GM11168 (cell line): ENCODE measurements at regions not wholly inside any gene's neighbourhood (a gene's known extent, or its start where the extent isn't known, plus 50 kb on each side); places are given as distances from the start of the nearest gene placed in this dataset.

Experiments
- in situ Hi-C: fragments of 300-500 bp; cut with MboI; formaldehyde crosslinking; loops from one replicate; pipeline ENCODE4 v1.12.0; 2022; ENCODE audit warnings: low sequenced_read_pairs; ENCODE audit not compliant: unreplicated experiment

DNA sequence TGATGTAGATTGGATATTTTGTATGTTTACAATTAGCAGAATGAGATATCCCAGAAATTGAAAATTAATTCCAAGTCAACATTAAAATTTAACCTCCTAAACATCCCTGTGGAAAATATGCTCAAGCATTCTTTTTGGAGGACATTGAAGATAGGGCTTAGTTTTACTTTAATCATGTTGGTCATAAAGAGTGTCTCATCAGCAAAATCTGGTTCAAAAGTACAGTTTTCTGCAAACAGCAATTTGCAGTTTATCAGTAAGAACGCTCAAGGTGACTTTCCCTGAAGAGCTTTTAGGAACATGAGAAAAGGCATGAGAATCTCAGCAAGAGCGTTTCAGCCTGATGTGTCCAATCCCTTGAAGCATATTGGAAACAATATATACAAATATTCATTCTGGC lies 889.8 kb downstream of the CENPC start:
- in situ Hi-C loops, result no loop called here

DNA sequence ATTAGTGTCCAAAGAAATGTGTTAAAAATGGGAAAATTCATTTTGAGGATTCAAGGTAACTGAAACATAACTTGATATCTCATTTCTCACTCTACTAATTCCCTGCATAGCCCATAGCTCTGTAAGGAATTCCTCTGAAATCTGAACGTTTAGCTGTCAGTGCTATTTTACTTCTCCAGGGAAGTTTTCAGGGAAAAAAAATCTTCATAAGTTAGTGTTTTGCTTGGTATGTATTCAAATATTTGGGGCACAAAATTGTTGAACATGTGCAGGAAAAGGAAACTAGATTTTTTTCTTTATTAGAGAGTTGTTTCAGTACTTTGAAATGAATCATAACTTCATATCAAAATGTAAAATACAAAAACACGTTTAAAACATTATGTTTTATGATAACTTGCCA lies 891.4 kb downstream of the CENPC start:
- in situ Hi-C loops, result no loop called here

GRCh38 chr4:66649236-66649635 lies 896.1 kb downstream of the CENPC start:
- in situ Hi-C loops, result no loop called here

GRCh38 chr4:66647926-66648325 lies 897.4 kb downstream of the CENPC start:
- in situ Hi-C loops, result no loop called here

DNA sequence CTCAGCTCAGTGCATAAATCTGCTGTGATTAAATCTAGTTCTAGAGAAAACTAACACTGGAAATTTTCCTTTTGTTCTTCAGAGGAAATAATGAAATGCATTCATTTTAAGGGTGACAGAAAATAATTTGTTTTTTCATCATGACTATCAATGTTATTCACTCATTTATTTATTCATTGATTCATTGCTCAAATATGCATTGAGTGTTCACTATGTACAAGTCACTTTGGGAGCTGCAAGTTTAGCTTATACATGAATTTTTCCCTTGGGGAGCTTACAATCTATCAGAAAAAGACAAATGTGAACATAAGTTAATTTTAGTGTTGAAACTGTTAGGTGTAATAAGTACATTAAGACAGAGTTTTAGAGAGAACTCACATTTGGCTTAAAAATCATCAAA lies 897.8 kb downstream of the CENPC start:
- in situ Hi-C loops, result no loop called here

DNA sequence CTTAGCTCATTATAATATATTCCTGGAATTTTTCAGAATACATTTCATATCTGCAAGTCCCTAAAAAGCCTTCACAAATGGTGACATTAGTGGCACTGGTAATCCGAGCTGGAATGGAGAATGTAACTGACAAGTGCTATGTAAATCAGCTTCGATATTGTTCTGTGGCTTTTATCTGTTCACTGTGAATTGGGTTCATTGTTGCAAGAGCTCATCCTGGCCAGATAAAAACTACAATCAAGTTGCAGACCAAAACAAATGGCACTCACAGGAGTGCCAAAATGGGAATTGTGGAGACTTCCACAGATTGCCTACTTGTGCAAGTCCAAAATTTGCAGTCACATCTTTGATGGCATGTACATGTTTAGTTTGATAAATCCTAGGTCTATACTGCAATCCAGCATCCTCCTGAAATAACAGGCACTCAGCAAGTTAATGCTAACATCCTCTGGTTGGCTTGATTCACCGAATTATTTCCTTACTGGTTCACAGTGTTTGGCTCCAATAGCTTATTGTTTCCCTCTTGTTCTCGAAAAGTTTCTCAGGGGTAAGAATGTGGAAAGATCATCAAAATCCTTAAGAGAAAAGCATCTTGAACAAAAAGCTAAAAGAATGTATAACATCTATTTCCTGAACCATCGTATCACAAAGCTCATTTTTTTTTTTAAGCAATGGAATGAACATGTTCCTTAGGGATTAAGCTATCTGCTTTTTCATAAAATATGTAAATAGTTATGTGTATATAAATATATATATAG lies 904.9 kb downstream of the CENPC start:
- in situ Hi-C loops, result no loop called here

- in situ Hi-C loops, result no loop called here
Measured at GRCh38 chr4:66639361-66639760, 905.9 kb downstream of the CENPC start.

DNA sequence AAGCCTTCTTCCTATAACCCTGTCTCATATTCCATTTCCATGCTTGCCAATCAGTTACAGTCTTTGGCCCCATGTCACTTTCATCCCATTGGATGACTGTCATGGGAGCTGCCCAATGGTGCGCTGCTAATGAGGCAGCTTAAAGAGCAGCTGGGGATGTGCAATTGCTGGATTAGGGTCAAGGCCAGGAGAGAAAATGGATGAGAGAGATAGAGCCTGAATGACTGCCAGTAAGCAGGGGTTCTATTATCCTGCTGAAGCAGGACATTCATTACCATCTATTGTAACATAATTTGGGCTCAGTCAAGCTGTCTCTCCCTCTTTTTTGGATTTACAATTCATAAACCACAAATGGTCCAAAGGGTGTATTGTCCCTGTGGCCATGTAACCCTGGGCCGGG lies 909.0 kb downstream of the CENPC start:
- in situ Hi-C loops, result no loop called here

DNA sequence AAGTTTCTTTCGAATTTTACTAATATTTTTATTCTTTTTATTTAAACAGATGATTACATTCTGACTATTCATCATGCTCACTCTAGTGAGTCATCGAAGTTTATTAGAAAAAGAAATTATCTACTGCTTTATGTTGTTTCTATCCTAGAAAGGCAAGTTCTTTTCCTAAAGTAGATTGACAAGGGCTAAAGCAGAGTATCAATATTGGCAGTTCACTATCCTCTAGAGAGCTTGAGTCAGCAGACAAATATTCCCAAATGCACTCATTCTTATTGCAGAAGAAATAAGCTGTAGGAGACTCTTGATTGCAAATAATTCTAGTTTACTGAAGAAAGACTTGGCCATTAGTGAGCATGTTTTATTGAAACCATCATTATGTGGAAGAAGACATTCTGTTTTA lies 911.8 kb downstream of the CENPC start:
- in situ Hi-C loops, result no loop called here

GRCh38 chr4:66629927-66630326 lies 915.4 kb downstream of the CENPC start:
- in situ Hi-C loops, result no loop called here

- in situ Hi-C loops, result no loop called here
Measured at GRCh38 chr4:66628146-66628545, 917.2 kb downstream of the CENPC start.

- in situ Hi-C loops, result no loop called here
Measured at GRCh38 chr4:66625480-66625879, 919.8 kb downstream of the CENPC start.

- in situ Hi-C loops, result no loop called here
Measured at GRCh38 chr4:66613591-66613990, 931.7 kb downstream of the CENPC start.

- in situ Hi-C loops, result no loop called here
Measured at GRCh38 chr4:66609014-66609413, 936.3 kb downstream of the CENPC start.

- in situ Hi-C loops, result no loop called here
Measured at GRCh38 chr4:66606908-66607307, 936.6 kb upstream of the EPHA5 start.

- in situ Hi-C loops, result no loop called here
Measured at GRCh38 chr4:66606215-66606614, 935.9 kb upstream of the EPHA5 start.

GRCh38 chr4:66604192-66604591 lies 933.9 kb upstream of the EPHA5 start:
- in situ Hi-C loops, result no loop called here

DNA sequence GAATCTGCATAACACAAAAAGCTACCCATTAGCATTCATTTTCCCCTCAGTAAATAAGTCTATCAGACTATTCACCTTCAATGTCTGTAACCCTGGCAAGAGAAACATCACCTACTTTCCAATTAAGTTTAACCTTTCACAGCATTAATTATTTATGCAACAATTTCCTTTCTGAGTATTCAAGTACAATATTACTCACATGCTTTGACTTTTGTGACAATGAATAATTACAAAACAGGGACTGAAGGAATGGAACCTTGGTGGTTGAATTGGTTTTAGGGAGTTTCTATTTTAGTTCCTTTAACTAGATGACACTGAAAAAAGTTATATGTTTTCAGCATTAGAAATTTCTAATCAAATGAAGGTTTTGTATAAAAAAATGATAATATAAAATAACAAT lies 932.3 kb upstream of the EPHA5 start:
- in situ Hi-C loops, result no loop called here

DNA sequence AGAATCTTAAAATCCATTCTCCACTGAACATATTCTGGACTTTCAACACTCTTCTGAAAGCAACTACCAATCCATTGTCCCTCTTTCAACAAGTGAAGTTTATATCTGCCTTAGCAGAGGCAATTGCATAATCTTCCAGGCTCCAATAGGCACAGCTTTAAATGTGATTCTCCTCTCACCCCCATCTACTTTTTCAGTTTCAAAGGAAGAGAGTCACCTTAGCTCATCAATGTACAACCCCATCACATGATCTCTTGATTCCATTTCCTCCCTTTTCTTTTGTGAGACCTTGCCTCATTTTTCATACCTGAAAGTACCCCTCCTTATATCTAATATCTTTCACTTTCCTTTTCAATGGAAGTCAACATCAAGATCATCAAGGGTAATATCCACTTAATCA lies 921.7 kb upstream of the EPHA5 start:
- in situ Hi-C loops, result no loop called here

DNA sequence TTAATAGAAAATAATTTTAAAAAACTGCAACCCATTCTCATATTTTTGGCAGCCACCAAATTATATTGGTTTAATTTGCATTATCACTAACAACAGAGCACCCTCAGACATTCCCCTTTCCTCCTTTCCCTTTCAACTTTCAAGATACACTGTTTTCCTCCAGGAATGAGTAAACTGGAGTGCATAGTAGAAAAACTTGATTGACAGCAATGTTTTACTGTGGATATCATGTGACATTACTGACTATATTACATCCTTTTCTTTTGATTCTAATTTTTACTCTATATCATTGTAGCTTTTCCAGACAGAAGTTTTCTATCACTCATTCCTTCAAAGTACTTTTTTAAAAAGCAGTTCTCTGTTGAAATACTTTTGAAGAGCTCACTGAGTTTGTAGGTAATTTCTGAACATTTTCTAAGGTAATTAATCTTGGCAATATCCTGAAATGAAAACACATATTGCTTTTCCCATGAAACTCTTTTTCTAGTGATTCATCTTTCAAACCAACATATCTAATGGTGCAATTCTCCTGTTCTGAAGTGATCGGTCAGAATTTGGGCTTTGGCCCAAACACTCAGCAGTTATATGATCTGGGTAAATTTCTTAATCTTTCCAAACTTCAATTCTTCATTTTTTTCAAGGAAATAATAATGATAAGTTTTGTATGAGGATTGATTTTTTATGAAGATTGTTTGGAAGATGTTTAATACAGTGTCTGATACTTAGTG lies 920.4 kb upstream of the EPHA5 start:
- in situ Hi-C loops, result no loop called here

DNA sequence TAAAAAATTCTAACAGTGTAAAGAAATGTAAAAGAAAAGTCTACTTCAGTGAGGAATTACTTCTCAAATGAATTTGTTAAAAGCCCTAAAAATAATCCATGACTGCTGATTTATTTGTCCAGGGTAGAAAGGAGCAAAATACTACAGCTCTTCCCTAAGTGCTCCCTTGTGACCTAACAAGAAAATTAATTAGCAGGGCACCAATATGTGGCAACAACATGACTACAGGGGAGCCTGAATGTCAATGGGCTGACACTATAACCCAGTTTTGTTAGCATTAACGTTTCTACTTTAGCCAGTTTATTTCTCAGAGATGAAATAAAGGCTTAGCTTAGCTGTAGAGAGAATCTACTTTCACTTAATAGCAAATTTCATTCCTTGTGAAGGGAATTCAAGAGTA lies 918.9 kb upstream of the EPHA5 start:
- in situ Hi-C loops, result no loop called here

- in situ Hi-C loops, result no loop called here
Measured at GRCh38 chr4:66585767-66586166, 915.5 kb upstream of the EPHA5 start.
